ENCODE measurements at regions not wholly inside any gene's neighbourhood (a gene's known extent, or its start where the extent isn't known, plus 50 kb on each side); places are given as distances from the start of the nearest gene placed in this dataset.
"Not testable (repeated sequence)": the region's sequence is repeated elsewhere in the genome, so short reads cannot be mapped to it uniquely, and the experiment has no call there.

GRCh38 chr12:131471271-131471905 is 239.5 kb upstream of the SFSWAP start:
- peaks cover 8 to 35% of the 10 kb centered on the region in 2 donors for H3K27me3 Mint-ChIP-seq
- H3K4me1 Mint-ChIP-seq (ENCODE audit: low read depth in 2 of 2), result peaks cover 0 to 9% of the 10 kb centered on the region in 2 donors
- ATAC-seq (replicated peaks) (no peak), DNase-seq (no peak)
- H3K36me3 Mint-ChIP-seq (ENCODE audit: insufficient read depth), result no peaks in the 10 kb centered on the region
- H3K9me3 Mint-ChIP-seq, result no peaks in the 10 kb centered on the region
- H3K4me3 Mint-ChIP-seq, result no peak overlapping the region
- H3K27ac Mint-ChIP-seq, result no peak overlapping the region

DNA sequence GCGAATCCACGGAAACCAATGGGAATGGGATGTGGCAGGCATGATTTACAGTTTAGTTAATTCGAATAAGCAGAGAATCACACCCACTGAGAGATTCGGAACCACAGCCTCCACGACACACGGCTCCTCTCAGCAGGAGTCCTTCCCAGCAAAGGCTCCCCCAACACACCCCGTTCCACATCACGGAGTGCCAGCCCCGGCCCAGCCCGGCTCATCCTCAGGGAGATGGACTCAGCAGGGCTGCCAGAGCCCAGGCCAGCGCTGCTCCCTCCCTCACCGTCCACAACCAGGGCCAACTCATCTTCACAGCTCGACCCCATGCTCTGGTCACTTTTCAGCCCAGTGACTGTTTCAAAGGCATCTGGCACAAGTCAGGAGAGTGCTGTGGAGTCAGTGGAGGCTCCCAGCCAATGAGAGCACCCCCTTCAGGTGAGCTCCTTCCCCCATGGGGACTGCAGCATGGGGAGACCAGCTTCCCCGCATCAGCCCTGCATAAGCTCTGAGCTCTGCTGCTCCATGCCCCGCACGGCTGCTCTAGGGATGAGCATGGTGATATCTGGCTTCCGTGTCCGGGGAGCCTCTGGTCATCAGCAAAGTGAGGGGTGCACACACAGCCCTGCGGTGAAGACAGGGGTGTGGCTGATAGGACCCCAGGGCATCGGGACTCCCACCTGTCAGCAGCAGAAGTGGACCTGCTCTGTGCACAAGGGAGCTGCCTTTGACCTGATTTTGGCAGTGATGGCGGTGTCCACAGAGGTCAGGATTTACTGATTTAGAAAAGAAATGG is 238.8 kb upstream of the SFSWAP start:
- ATAC-seq (replicated peaks) (no peak), DNase-seq (no peak)
- Mint-ChIP-seq H3K27ac (no peak overlapping the region), H3K27me3 (peaks cover 8 to 30% of the 10 kb centered on the region in 2 donors), H3K36me3 (ENCODE audit: insufficient read depth) (no peaks in the 10 kb centered on the region), H3K4me3 (no peak overlapping the region), H3K4me1 (ENCODE audit: low read depth in 2 of 2) (peaks cover 0 to 9% of the 10 kb centered on the region in 2 donors), H3K9me3 (no peaks in the 10 kb centered on the region)

- no peak overlapping the region for H3K4me3 Mint-ChIP-seq
- ATAC-seq (replicated peaks) (no peak), DNase-seq (no peak)
- peak overlapping the region in 1 of 2 donors; percentile 49 for H3K27ac Mint-ChIP-seq
- H3K36me3 Mint-ChIP-seq (ENCODE audit: insufficient read depth), result no peaks in the 10 kb centered on the region
- peaks cover 0 to 9% of the 10 kb centered on the region in 2 donors for H3K4me1 Mint-ChIP-seq (ENCODE audit: low read depth in 2 of 2)
- H3K27me3 Mint-ChIP-seq, result peaks cover 8 to 20% of the 10 kb centered on the region in 2 donors
- H3K9me3 Mint-ChIP-seq, result no peaks in the 10 kb centered on the region
These were observed 237.6 kb upstream of the SFSWAP start for GRCh38 chr12:131473261-131473660.

- Mint-ChIP-seq H3K4me3 (peak overlapping the region in 1 of 2 donors; percentile 33), H3K27ac (peak overlapping the region; percentile 26 to 49), H3K27me3 (peaks cover 8 to 20% of the 10 kb centered on the region in 2 donors), H3K9me3 (no peaks in the 10 kb centered on the region), H3K4me1 (ENCODE audit: low read depth in 2 of 2) (peaks cover 0 to 9% of the 10 kb centered on the region in 2 donors), H3K36me3 (ENCODE audit: insufficient read depth) (no peaks in the 10 kb centered on the region)
- ATAC-seq (replicated peaks), result no peak
- no peak for DNase-seq
These were observed 236.9 kb upstream of the SFSWAP start for GRCh38 chr12:131473741-131474709.

GRCh38 chr12:131475012-131475411 is 235.9 kb upstream of the SFSWAP start:
- H3K36me3 Mint-ChIP-seq (ENCODE audit: insufficient read depth); H3K4me3 Mint-ChIP-seq; ATAC-seq (replicated peaks); H3K9me3 Mint-ChIP-seq; H3K27ac Mint-ChIP-seq; DNase-seq; H3K4me1 Mint-ChIP-seq (ENCODE audit: low read depth in 2 of 2): not testable (repeated sequence)
- H3K27me3 Mint-ChIP-seq, result peaks cover 11 to 23% of the 10 kb centered on the region in 2 donors

DNA sequence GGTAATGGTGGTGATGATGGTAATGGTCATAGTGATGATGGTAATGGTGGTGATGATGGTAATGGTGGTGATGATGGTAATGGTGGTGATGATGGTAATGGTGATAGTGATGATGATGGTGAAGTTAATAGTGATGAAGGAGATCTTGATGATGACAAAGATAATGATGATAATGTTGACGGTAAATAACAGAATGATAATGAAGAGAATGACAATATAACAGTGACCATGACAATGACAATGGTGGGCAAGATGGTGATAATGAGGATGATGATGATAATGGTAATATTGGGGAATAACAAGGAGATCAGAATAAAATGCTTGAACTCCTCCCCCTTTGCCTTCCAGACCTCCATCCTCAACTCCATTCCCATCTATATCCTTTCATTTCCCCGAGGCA is 233.3 kb upstream of the SFSWAP start:
- Mint-ChIP-seq H3K9me3 (no peaks in the 10 kb centered on the region), H3K4me3 (no peak overlapping the region), H3K4me1 (ENCODE audit: low read depth in 2 of 2) (peaks cover 0 to 9% of the 10 kb centered on the region in 2 donors), H3K27me3 (peaks cover 15 to 19% of the 10 kb centered on the region in 2 donors), H3K27ac (no peak overlapping the region), H3K36me3 (ENCODE audit: insufficient read depth) (no peaks in the 10 kb centered on the region)
- DNase-seq (no peak), ATAC-seq (replicated peaks) (no peak)

GRCh38 chr12:131478468-131478867 is 232.4 kb upstream of the SFSWAP start:
- Mint-ChIP-seq H3K27ac (no peak overlapping the region), H3K27me3 (peaks cover 23 to 28% of the 10 kb centered on the region in 2 donors), H3K4me3 (no peak overlapping the region), H3K4me1 (ENCODE audit: low read depth in 2 of 2) (peaks cover 0 to 7% of the 10 kb centered on the region in 2 donors), H3K9me3 (no peaks in the 10 kb centered on the region), H3K36me3 (ENCODE audit: insufficient read depth) (no peaks in the 10 kb centered on the region)
- ATAC-seq (replicated peaks), result no peak
- DNase-seq, result no peak

GRCh38 chr12:131482199-131482598 is 228.7 kb upstream of the SFSWAP start:
- no peaks in the 10 kb centered on the region for H3K4me1 Mint-ChIP-seq (ENCODE audit: low read depth in 2 of 2)
- no peaks in the 10 kb centered on the region for H3K9me3 Mint-ChIP-seq
- H3K4me3 Mint-ChIP-seq, result no peak overlapping the region
- DNase-seq (no peak), ATAC-seq (replicated peaks) (no peak)
- H3K36me3 Mint-ChIP-seq (ENCODE audit: insufficient read depth), result peaks cover 2% of the 10 kb centered on the region
- no peak overlapping the region for H3K27ac Mint-ChIP-seq
- peaks cover 28 to 31% of the 10 kb centered on the region in 2 donors for H3K27me3 Mint-ChIP-seq

GRCh38 chr12:131482686-131483085 is 228.2 kb upstream of the SFSWAP start:
- Mint-ChIP-seq H3K36me3 (ENCODE audit: insufficient read depth) (peaks cover 2% of the 10 kb centered on the region), H3K27me3 (peaks cover 28 to 31% of the 10 kb centered on the region in 2 donors), H3K9me3 (no peaks in the 10 kb centered on the region), H3K27ac (no peak overlapping the region), H3K4me1 (ENCODE audit: low read depth in 2 of 2) (no peaks in the 10 kb centered on the region), H3K4me3 (no peak overlapping the region)
- ATAC-seq (replicated peaks) (no peak), DNase-seq (no peak)

GRCh38 chr12:131486451-131487230 is 224.2 kb upstream of the SFSWAP start:
- ATAC-seq (replicated peaks) (no peak), DNase-seq (no peak)
- Mint-ChIP-seq H3K4me3 (no peak overlapping the region), H3K4me1 (ENCODE audit: low read depth in 2 of 2) (no peaks in the 10 kb centered on the region), H3K9me3 (no peaks in the 10 kb centered on the region), H3K27me3 (peaks cover 20 to 27% of the 10 kb centered on the region in 2 donors), H3K36me3 (ENCODE audit: insufficient read depth) (peaks cover 2% of the 10 kb centered on the region), H3K27ac (no peak overlapping the region)

GRCh38 chr12:131487388-131488124 is 223.3 kb upstream of the SFSWAP start:
- peaks cover 14 to 18% of the 10 kb centered on the region in 2 donors for H3K27me3 Mint-ChIP-seq
- DNase-seq, result no peak
- H3K4me1 Mint-ChIP-seq (ENCODE audit: low read depth in 2 of 2), result no peaks in the 10 kb centered on the region
- H3K4me3 Mint-ChIP-seq, result no peak overlapping the region
- no peak overlapping the region for H3K27ac Mint-ChIP-seq
- no peaks in the 10 kb centered on the region for H3K9me3 Mint-ChIP-seq
- peaks cover 2% of the 10 kb centered on the region for H3K36me3 Mint-ChIP-seq (ENCODE audit: insufficient read depth)
- ATAC-seq (replicated peaks), result no peak

- H3K9me3 Mint-ChIP-seq, result no peaks in the 10 kb centered on the region
- no peak overlapping the region for H3K4me3 Mint-ChIP-seq
- H3K27ac Mint-ChIP-seq, result no peak overlapping the region
- DNase-seq (no peak), ATAC-seq (replicated peaks) (no peak)
- H3K36me3 Mint-ChIP-seq (ENCODE audit: insufficient read depth), result peaks cover 2% of the 10 kb centered on the region
- no peaks in the 10 kb centered on the region for H3K4me1 Mint-ChIP-seq (ENCODE audit: low read depth in 2 of 2)
- H3K27me3 Mint-ChIP-seq, result peaks cover 0 to 6% of the 10 kb centered on the region in 2 donors
These were observed 221.2 kb upstream of the SFSWAP start for GRCh38 chr12:131489718-131490117.

Data from effector memory CD8-positive, alpha-beta T cell (primary cell).